Ishikawa (cell line): ENCODE measurements at regions not wholly inside any gene's neighbourhood (a gene's known extent, or its start where the extent isn't known, plus 50 kb on each side); places are given as distances from the start of the nearest gene placed in this dataset.

Source experiments
- CEBPB ChIP-seq: IDR thresholded peaks from 2 replicates; pipeline ENCODE4 v1.6.1; 2012
- CREB1 ChIP-seq: IDR thresholded peaks from 2 replicates; pipeline ENCODE4 v1.6.1; 2012; ENCODE audit warnings: low read depth
- EGR1 ChIP-seq: IDR thresholded peaks from 2 replicates; pipeline ENCODE4 v1.6.1; 2012
- EP300 ChIP-seq: IDR thresholded peaks from 2 replicates; pipeline ENCODE4 v1.6.1; 2012; ENCODE audit warnings: borderline replicate concordance
- FOXM1 ChIP-seq: IDR thresholded peaks from 2 replicates; pipeline ENCODE4 v1.6.1; 2012; ENCODE audit warnings: low read depth, borderline replicate concordance
- NFIC ChIP-seq: IDR thresholded peaks from 2 replicates; pipeline ENCODE4 v1.6.1; 2012
- RAD21 ChIP-seq: IDR thresholded peaks from 2 replicates; pipeline ENCODE4 v1.6.1; 2012; ENCODE audit warnings: low read depth
- TAF1 ChIP-seq: IDR thresholded peaks from 2 replicates; pipeline ENCODE4 v1.6.1; 2012; ENCODE audit warnings: low read depth, mild to moderate bottlenecking
- TCF12 ChIP-seq: IDR thresholded peaks from 2 replicates; pipeline ENCODE4 v1.6.1; 2012; ENCODE audit warnings: low read depth
- TEAD4 ChIP-seq: IDR thresholded peaks from 2 replicates; pipeline ENCODE4 v1.6.1; 2012
- YY1 ChIP-seq: IDR thresholded peaks from 2 replicates; pipeline ENCODE4 v1.6.1; 2012; ENCODE audit warnings: low read depth
- ZBTB7A ChIP-seq: IDR thresholded peaks from 2 replicates; pipeline ENCODE4 v1.6.1; 2012; ENCODE audit warnings: low read depth
- TF ChIP-seq, protein P1 (sequence below): IDR thresholded peaks from 2 replicates; pipeline ENCODE4 v1.6.1; 2012
- TF ChIP-seq, protein P2 (sequence below): IDR thresholded peaks from 2 replicates; pipeline ENCODE4 v1.6.1; 2012
- TF ChIP-seq, protein P3 (sequence below): IDR thresholded peaks from 2 replicates; pipeline ENCODE4 v1.6.1; 2012; ENCODE audit warnings: low read depth, mild to moderate bottlenecking

DNA sequence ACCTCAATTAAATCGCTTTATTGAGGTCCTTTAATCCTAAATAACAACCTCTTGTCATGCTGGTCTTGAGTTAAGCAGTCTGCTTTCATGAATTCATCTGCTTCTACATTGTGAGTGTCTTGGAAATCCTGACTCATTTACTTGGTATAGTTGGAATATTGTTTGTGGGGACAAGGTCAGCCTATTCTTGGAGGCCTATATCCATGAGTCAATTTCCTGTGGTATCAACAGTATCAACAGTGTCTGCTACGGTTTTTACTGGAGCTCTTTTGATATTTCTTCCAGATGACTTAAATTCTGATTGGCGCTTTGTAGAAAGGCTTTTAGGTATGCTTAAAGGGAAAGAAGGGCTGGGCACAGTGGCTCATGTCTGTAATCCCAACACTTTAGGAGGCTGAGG lies 71.2 kb upstream of the PARP8 start:
- no peak for TF ChIP-seq EGR1
- TF ChIP-seq, protein P1, sequence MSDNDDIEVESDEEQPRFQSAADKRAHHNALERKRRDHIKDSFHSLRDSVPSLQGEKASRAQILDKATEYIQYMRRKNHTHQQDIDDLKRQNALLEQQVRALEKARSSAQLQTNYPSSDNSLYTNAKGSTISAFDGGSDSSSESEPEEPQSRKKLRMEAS = no peak
- no peak for TF ChIP-seq TCF12
- TF ChIP-seq ZBTB7A = no peak
- no peak for TF ChIP-seq TAF1
- no peak for TF ChIP-seq CEBPB
- no peak for TF ChIP-seq EP300
- TF ChIP-seq, protein P2, sequence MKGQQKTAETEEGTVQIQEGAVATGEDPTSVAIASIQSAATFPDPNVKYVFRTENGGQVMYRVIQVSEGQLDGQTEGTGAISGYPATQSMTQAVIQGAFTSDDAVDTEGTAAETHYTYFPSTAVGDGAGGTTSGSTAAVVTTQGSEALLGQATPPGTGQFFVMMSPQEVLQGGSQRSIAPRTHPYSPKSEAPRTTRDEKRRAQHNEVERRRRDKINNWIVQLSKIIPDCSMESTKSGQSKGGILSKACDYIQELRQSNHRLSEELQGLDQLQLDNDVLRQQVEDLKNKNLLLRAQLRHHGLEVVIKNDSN = no peak
- no peak for TF ChIP-seq CREB1
- TF ChIP-seq FOXM1 = no peak
- TF ChIP-seq, protein P3, sequence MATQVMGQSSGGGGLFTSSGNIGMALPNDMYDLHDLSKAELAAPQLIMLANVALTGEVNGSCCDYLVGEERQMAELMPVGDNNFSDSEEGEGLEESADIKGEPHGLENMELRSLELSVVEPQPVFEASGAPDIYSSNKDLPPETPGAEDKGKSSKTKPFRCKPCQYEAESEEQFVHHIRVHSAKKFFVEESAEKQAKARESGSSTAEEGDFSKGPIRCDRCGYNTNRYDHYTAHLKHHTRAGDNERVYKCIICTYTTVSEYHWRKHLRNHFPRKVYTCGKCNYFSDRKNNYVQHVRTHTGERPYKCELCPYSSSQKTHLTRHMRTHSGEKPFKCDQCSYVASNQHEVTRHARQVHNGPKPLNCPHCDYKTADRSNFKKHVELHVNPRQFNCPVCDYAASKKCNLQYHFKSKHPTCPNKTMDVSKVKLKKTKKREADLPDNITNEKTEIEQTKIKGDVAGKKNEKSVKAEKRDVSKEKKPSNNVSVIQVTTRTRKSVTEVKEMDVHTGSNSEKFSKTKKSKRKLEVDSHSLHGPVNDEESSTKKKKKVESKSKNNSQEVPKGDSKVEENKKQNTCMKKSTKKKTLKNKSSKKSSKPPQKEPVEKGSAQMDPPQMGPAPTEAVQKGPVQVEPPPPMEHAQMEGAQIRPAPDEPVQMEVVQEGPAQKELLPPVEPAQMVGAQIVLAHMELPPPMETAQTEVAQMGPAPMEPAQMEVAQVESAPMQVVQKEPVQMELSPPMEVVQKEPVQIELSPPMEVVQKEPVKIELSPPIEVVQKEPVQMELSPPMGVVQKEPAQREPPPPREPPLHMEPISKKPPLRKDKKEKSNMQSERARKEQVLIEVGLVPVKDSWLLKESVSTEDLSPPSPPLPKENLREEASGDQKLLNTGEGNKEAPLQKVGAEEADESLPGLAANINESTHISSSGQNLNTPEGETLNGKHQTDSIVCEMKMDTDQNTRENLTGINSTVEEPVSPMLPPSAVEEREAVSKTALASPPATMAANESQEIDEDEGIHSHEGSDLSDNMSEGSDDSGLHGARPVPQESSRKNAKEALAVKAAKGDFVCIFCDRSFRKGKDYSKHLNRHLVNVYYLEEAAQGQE = no peak
- TF ChIP-seq RAD21 = no peak
- TF ChIP-seq TEAD4 = no peak
- TF ChIP-seq YY1 = no peak
- no peak for TF ChIP-seq NFIC

DNA sequence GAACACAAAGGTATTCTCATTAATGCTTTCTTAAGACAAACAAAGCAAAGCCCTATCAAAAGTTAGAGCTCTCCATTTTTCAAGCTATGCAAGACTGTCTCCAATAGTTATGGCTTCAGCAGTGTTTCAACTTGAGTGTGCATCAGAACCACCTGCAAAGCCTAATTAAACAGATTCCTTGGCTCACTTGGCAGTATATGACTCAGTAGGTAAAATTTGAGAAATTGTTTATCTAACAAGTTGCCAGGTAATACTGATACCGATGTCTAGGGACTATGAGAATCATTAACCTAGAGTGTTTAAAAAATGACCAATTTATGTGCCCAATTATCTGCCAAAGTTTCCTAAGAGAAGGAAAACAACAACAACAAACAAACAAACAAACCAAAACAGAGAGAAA lies 60.3 kb upstream of the PARP8 start:
- no peak for TF ChIP-seq TEAD4

DNA sequence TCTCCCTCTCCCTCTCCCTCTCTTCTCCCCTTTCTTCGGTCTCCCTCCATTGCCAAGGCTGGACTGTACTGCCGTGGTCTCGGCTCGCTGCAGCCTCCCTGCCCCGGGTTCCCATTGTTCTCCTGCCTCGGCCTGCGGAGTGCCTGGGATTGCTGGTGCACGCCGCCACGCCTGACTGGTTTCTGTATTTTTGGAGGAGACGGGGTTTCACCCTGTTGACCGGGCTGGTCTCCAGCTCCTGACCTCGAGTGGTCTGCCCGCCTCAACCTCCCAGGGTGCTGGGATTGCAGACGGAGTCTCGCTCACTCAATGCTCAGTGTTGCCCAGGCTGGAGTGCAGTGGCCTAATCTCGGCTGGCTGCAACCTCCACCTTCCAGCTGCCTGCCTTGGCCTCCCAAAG lies 59.0 kb upstream of the PARP8 start:
- TF ChIP-seq EP300 = 0 out of 2 replicates have a peak, but pooled peaks have one; percentile 20
- TF ChIP-seq, protein P1 = 0 out of 2 replicates have a peak, but pooled peaks have one; percentile 27
